WTC11 (cell line): ENCODE measurements at regions not wholly inside any gene's neighbourhood (a gene's known extent, or its start where the extent isn't known, plus 50 kb on each side); places are given as distances from the start of the nearest gene placed in this dataset.

Source experiments
- ARID4B ChIP-seq: sonication (generic); formaldehyde crosslinking; IDR thresholded peaks from 2 replicates; pipeline ENCODE4 v1.8.0; 2023; ENCODE audit warnings: missing genetic modification reagents, mild to moderate bottlenecking, borderline replicate concordance
- CREB1 ChIP-seq: sonication (generic); formaldehyde crosslinking; IDR thresholded peaks from 2 replicates; pipeline ENCODE4 v1.8.0; 2023; ENCODE audit warnings: mild to moderate bottlenecking, missing genetic modification reagents
- CREM ChIP-seq: sonication (generic); formaldehyde crosslinking; IDR thresholded peaks from 2 replicates; pipeline ENCODE4 v1.8.1; 2022; ENCODE audit warnings: mild to moderate bottlenecking, missing genetic modification reagents, moderate library complexity
- CTCF ChIP-seq: fragments of 200-600 bp; IDR thresholded peaks from 2 replicates; pipeline ENCODE4 v1.8.0; 2022; ENCODE audit warnings: antibody characterized with exemption
- E2F4 ChIP-seq: sonication (generic); formaldehyde crosslinking; IDR thresholded peaks from 2 replicates; pipeline ENCODE4 v1.8.1; 2022; ENCODE audit warnings: low read depth, mild to moderate bottlenecking, moderate library complexity, missing genetic modification reagents, borderline replicate concordance
- GABPB1 ChIP-seq: sonication (generic); formaldehyde crosslinking; IDR thresholded peaks from 2 replicates; pipeline ENCODE4 v1.8.1; 2023; ENCODE audit warnings: mild to moderate bottlenecking, missing genetic modification reagents
- JUN ChIP-seq: sonication (generic); formaldehyde crosslinking; IDR thresholded peaks from 2 replicates; pipeline ENCODE4 v1.8.0; 2023; ENCODE audit warnings: mild to moderate bottlenecking, missing genetic modification reagents
- MAX ChIP-seq: sonication (generic); formaldehyde crosslinking; IDR thresholded peaks from 2 replicates; pipeline ENCODE4 v1.8.0; 2022; ENCODE audit warnings: mild to moderate bottlenecking, missing genetic modification reagents
- PREB ChIP-seq: sonication (generic); formaldehyde crosslinking; IDR thresholded peaks from 2 replicates; pipeline ENCODE4 v1.8.1; 2022; ENCODE audit warnings: mild to moderate bottlenecking, missing genetic modification reagents, moderate library complexity, borderline replicate concordance
- SP1 ChIP-seq: sonication (generic); formaldehyde crosslinking; conservative IDR thresholded peaks from 2 replicates; pipeline ENCODE4 v1.8.1; 2022; ENCODE audit warnings: missing genetic modification reagents
- TEAD4 ChIP-seq: sonication (generic); formaldehyde crosslinking; IDR thresholded peaks from 2 replicates; pipeline ENCODE4 v1.8.0; 2022; ENCODE audit warnings: mild to moderate bottlenecking, missing genetic modification reagents
- TF ChIP-seq, protein P1 (sequence below): sonication (generic); formaldehyde crosslinking; IDR thresholded peaks from 2 replicates; pipeline ENCODE4 v1.8.1; 2023; ENCODE audit warnings: mild to moderate bottlenecking, missing genetic modification reagents
- TF ChIP-seq, protein P2 (sequence below): sonication (generic); formaldehyde crosslinking; IDR thresholded peaks from 2 replicates; pipeline ENCODE4 v1.8.0; 2022; ENCODE audit warnings: mild to moderate bottlenecking, missing genetic modification reagents
- TF ChIP-seq, protein P3 (sequence below): fragments of 250-450 bp; sonication (Bioruptor Pico); IDR thresholded peaks from 2 replicates; pipeline ENCODE4 v1.9.0; 2021; ENCODE audit warnings: moderate library complexity, mild to moderate bottlenecking, inconsistent platforms, borderline replicate concordance

GRCh38 chr2:144971786-144972335 is 451.9 kb upstream of the ZEB2 start:
- TF ChIP-seq CTCF (no peak), MAX (CRISPR knock-in tag) (no peak), CREM (CRISPR knock-in tag) (no peak), CREB1 (CRISPR knock-in tag) (no peak), JUN (CRISPR knock-in tag) (no peak), TEAD4 (CRISPR knock-in tag) (no peak), E2F4 (CRISPR knock-in tag) (no peak), PREB (CRISPR knock-in tag) (no peak), ARID4B (CRISPR knock-in tag) (no peak), SP1 (CRISPR knock-in tag) (no peak), GABPB1 (CRISPR knock-in tag) (no peak)
- TF ChIP-seq, protein P1, sequence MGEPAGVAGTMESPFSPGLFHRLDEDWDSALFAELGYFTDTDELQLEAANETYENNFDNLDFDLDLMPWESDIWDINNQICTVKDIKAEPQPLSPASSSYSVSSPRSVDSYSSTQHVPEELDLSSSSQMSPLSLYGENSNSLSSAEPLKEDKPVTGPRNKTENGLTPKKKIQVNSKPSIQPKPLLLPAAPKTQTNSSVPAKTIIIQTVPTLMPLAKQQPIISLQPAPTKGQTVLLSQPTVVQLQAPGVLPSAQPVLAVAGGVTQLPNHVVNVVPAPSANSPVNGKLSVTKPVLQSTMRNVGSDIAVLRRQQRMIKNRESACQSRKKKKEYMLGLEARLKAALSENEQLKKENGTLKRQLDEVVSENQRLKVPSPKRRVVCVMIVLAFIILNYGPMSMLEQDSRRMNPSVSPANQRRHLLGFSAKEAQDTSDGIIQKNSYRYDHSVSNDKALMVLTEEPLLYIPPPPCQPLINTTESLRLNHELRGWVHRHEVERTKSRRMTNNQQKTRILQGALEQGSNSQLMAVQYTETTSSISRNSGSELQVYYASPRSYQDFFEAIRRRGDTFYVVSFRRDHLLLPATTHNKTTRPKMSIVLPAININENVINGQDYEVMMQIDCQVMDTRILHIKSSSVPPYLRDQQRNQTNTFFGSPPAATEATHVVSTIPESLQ (CRISPR knock-in tag): no peak
- TF ChIP-seq, protein P2, sequence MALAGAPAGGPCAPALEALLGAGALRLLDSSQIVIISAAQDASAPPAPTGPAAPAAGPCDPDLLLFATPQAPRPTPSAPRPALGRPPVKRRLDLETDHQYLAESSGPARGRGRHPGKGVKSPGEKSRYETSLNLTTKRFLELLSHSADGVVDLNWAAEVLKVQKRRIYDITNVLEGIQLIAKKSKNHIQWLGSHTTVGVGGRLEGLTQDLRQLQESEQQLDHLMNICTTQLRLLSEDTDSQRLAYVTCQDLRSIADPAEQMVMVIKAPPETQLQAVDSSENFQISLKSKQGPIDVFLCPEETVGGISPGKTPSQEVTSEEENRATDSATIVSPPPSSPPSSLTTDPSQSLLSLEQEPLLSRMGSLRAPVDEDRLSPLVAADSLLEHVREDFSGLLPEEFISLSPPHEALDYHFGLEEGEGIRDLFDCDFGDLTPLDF: no peak
- TF ChIP-seq, protein P3, sequence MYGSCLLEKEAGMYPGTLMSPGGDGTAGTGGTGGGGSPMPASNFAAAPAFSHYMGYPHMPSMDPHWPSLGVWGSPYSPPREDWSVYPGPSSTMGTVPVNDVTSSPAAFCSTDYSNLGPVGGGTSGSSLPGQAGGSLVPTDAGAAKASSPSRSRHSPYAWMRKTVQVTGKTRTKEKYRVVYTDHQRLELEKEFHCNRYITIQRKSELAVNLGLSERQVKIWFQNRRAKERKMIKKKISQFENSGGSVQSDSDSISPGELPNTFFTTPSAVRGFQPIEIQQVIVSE: no peak
